ENCODE measurements at regions not wholly inside any gene's neighbourhood (a gene's known extent, or its start where the extent isn't known, plus 50 kb on each side); places are given as distances from the start of the nearest gene placed in this dataset.

DNA sequence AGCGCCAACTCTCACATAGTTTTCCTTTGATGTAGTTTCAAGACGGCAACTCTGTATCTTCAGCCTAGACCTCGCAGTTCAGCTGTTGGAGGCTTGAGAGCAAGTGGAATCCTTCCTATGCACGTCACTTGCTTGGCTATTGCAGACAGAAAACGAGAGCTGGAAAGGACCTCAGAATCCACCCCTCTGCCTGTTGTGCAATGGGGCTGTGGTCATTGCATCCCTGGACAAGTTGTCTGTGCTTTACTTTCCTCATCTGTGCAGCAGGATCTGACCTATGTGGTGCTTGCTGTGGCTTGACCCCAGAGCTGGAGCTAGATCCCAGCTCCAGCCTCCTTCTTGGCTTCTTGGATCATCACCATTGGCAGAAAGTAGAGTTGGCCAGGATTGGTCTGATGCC lies 50.0 kb upstream of the IGSF21 start (continued):
- TF ChIP-seq, protein P1, sequence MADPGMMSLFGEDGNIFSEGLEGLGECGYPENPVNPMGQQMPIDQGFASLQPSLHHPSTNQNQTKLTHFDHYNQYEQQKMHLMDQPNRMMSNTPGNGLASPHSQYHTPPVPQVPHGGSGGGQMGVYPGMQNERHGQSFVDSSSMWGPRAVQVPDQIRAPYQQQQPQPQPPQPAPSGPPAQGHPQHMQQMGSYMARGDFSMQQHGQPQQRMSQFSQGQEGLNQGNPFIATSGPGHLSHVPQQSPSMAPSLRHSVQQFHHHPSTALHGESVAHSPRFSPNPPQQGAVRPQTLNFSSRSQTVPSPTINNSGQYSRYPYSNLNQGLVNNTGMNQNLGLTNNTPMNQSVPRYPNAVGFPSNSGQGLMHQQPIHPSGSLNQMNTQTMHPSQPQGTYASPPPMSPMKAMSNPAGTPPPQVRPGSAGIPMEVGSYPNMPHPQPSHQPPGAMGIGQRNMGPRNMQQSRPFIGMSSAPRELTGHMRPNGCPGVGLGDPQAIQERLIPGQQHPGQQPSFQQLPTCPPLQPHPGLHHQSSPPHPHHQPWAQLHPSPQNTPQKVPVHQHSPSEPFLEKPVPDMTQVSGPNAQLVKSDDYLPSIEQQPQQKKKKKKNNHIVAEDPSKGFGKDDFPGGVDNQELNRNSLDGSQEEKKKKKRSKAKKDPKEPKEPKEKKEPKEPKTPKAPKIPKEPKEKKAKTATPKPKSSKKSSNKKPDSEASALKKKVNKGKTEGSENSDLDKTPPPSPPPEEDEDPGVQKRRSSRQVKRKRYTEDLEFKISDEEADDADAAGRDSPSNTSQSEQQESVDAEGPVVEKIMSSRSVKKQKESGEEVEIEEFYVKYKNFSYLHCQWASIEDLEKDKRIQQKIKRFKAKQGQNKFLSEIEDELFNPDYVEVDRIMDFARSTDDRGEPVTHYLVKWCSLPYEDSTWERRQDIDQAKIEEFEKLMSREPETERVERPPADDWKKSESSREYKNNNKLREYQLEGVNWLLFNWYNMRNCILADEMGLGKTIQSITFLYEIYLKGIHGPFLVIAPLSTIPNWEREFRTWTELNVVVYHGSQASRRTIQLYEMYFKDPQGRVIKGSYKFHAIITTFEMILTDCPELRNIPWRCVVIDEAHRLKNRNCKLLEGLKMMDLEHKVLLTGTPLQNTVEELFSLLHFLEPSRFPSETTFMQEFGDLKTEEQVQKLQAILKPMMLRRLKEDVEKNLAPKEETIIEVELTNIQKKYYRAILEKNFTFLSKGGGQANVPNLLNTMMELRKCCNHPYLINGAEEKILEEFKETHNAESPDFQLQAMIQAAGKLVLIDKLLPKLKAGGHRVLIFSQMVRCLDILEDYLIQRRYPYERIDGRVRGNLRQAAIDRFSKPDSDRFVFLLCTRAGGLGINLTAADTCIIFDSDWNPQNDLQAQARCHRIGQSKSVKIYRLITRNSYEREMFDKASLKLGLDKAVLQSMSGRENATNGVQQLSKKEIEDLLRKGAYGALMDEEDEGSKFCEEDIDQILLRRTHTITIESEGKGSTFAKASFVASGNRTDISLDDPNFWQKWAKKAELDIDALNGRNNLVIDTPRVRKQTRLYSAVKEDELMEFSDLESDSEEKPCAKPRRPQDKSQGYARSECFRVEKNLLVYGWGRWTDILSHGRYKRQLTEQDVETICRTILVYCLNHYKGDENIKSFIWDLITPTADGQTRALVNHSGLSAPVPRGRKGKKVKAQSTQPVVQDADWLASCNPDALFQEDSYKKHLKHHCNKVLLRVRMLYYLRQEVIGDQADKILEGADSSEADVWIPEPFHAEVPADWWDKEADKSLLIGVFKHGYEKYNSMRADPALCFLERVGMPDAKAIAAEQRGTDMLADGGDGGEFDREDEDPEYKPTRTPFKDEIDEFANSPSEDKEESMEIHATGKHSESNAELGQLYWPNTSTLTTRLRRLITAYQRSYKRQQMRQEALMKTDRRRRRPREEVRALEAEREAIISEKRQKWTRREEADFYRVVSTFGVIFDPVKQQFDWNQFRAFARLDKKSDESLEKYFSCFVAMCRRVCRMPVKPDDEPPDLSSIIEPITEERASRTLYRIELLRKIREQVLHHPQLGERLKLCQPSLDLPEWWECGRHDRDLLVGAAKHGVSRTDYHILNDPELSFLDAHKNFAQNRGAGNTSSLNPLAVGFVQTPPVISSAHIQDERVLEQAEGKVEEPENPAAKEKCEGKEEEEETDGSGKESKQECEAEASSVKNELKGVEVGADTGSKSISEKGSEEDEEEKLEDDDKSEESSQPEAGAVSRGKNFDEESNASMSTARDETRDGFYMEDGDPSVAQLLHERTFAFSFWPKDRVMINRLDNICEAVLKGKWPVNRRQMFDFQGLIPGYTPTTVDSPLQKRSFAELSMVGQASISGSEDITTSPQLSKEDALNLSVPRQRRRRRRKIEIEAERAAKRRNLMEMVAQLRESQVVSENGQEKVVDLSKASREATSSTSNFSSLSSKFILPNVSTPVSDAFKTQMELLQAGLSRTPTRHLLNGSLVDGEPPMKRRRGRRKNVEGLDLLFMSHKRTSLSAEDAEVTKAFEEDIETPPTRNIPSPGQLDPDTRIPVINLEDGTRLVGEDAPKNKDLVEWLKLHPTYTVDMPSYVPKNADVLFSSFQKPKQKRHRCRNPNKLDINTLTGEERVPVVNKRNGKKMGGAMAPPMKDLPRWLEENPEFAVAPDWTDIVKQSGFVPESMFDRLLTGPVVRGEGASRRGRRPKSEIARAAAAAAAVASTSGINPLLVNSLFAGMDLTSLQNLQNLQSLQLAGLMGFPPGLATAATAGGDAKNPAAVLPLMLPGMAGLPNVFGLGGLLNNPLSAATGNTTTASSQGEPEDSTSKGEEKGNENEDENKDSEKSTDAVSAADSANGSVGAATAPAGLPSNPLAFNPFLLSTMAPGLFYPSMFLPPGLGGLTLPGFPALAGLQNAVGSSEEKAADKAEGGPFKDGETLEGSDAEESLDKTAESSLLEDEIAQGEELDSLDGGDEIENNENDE (IDR thresholded peaks at IDR 0.05; ENCODE audit: insufficient replicate concordance, low read length), result no peak
- no peak for TF ChIP-seq TCF12 (IDR thresholded peaks at IDR 0.05; ENCODE audit: low read depth, low read length)
- no peak for TF ChIP-seq SP2 (IDR thresholded peaks at IDR 0.05; ENCODE audit: low read length)
- no peak for TF ChIP-seq YY1 (IDR thresholded peaks at IDR 0.05; ENCODE audit: low read depth, low read length)
- no peak for TF ChIP-seq HDAC2 (IDR thresholded peaks at IDR 0.05; ENCODE audit: borderline replicate concordance in 1 of 2, low read depth in 2 of 2, low read length in 2 of 2)
- no peak for TF ChIP-seq HDAC6 (IDR thresholded peaks at IDR 0.05; ENCODE audit: low read depth, low read length)
- no peak for TF ChIP-seq BRCA1 (IDR thresholded peaks at IDR 0.05; ENCODE audit: low read depth, low read length)
- no peak for TF ChIP-seq POU5F1 (IDR thresholded peaks at IDR 0.05; ENCODE audit: low read depth, low read length)
- TF ChIP-seq SIN3A (conservative IDR thresholded peaks at IDR 0.05 in 1 of 2, IDR thresholded peaks at IDR 0.05 in 1 of 2; ENCODE audit: low read depth in 1 of 2, low read length in 2 of 2), result no peak
- no peak for TF ChIP-seq SAP30 (IDR thresholded peaks at IDR 0.05; ENCODE audit: insufficient read depth, insufficient replicate concordance, low read length)
- TF ChIP-seq CREB1 (IDR thresholded peaks at IDR 0.05), result no peak
- no peak for TF ChIP-seq ASH2L (IDR thresholded peaks at IDR 0.05; ENCODE audit: low read length)
- no peak for TF ChIP-seq CEBPB (IDR thresholded peaks at IDR 0.05; ENCODE audit: low read depth, low read length)
